ENCODE measurements at regions not wholly inside any gene's neighbourhood (a gene's known extent, or its start where the extent isn't known, plus 50 kb on each side); places are given as distances from the start of the nearest gene placed in this dataset.
"Not testable (repeated sequence)": the region's sequence is repeated elsewhere in the genome, so short reads cannot be mapped to it uniquely, and the experiment has no call there.

GRCh38 chr9:75197561-75197960 lies 109.2 kb downstream of the OSTF1 start:
- Mint-ChIP-seq H3K4me3 (no peak overlapping the region), H3K27ac (peak overlapping the region; percentile 7), H3K27me3 (ENCODE audit: low read depth, poor library complexity) (peaks cover 4% of the 10 kb centered on the region), H3K4me1 (peaks cover 5% of the 10 kb centered on the region), H3K9me3 (no peaks in the 10 kb centered on the region), H3K36me3 (ENCODE audit: low read depth) (no peaks in the 10 kb centered on the region)
- TF ChIP-seq CTCF (IDR thresholded peaks at IDR 0.05): no peak
- no peak for DNase-seq

- H3K27ac Mint-ChIP-seq: no peak overlapping the region
- peaks cover 5% of the 10 kb centered on the region for H3K4me1 Mint-ChIP-seq
- peaks cover 4% of the 10 kb centered on the region for H3K27me3 Mint-ChIP-seq (ENCODE audit: low read depth, poor library complexity)
- TF ChIP-seq CTCF (IDR thresholded peaks at IDR 0.05): peak; percentile 24
- DNase-seq: peak; percentile 6
- no peaks in the 10 kb centered on the region for H3K9me3 Mint-ChIP-seq
- no peak overlapping the region for H3K4me3 Mint-ChIP-seq
- H3K36me3 Mint-ChIP-seq (ENCODE audit: low read depth): no peaks in the 10 kb centered on the region
Measured at GRCh38 chr9:75198436-75198835, 110.1 kb downstream of the OSTF1 start.

GRCh38 chr9:75200892-75201470 lies 112.7 kb downstream of the OSTF1 start:
- H3K9me3 Mint-ChIP-seq: no peaks in the 10 kb centered on the region
- H3K36me3 Mint-ChIP-seq (ENCODE audit: low read depth): no peaks in the 10 kb centered on the region
- no peak overlapping the region for H3K27ac Mint-ChIP-seq
- peak; percentile 34 for DNase-seq
- H3K4me3 Mint-ChIP-seq: no peak overlapping the region
- peaks cover 4% of the 10 kb centered on the region for H3K27me3 Mint-ChIP-seq (ENCODE audit: low read depth, poor library complexity)
- H3K4me1 Mint-ChIP-seq: peaks cover 5% of the 10 kb centered on the region
- TF ChIP-seq CTCF (IDR thresholded peaks at IDR 0.05): peak; percentile 74

- H3K4me1 Mint-ChIP-seq: peaks cover 5% of the 10 kb centered on the region
- no peak for DNase-seq
- no peak overlapping the region for H3K27ac Mint-ChIP-seq
- no peak for TF ChIP-seq CTCF (IDR thresholded peaks at IDR 0.05)
- H3K36me3 Mint-ChIP-seq (ENCODE audit: low read depth): no peaks in the 10 kb centered on the region
- H3K4me3 Mint-ChIP-seq: no peak overlapping the region
- peaks cover 4% of the 10 kb centered on the region for H3K27me3 Mint-ChIP-seq (ENCODE audit: low read depth, poor library complexity)
- no peaks in the 10 kb centered on the region for H3K9me3 Mint-ChIP-seq
Measured at GRCh38 chr9:75201480-75202209, 113.3 kb downstream of the OSTF1 start.

GRCh38 chr9:75207997-75208396 lies 119.7 kb downstream of the OSTF1 start:
- not testable (repeated sequence) for H3K4me1 Mint-ChIP-seq; H3K4me3 Mint-ChIP-seq; DNase-seq; H3K27ac Mint-ChIP-seq; H3K27me3 Mint-ChIP-seq (ENCODE audit: low read depth, poor library complexity); H3K36me3 Mint-ChIP-seq (ENCODE audit: low read depth)
- H3K9me3 Mint-ChIP-seq: peaks cover 24% of the 10 kb centered on the region

GRCh38 chr9:75210215-75210614 lies 121.9 kb downstream of the OSTF1 start:
- Mint-ChIP-seq H3K4me3 (no peak overlapping the region), H3K27me3 (ENCODE audit: low read depth, poor library complexity) (peaks cover 2% of the 10 kb centered on the region), H3K9me3 (peaks cover 24% of the 10 kb centered on the region), H3K4me1 (no peaks in the 10 kb centered on the region), H3K36me3 (ENCODE audit: low read depth) (no peaks in the 10 kb centered on the region), H3K27ac (no peak overlapping the region)
- no peak for TF ChIP-seq CTCF (IDR thresholded peaks at IDR 0.05)
- DNase-seq: no peak

All from nephron progenitor cell (in vitro differentiated cells).